ENCODE measurements at regions not wholly inside any gene's neighbourhood (a gene's known extent, or its start where the extent isn't known, plus 50 kb on each side); places are given as distances from the start of the nearest gene placed in this dataset.

DNA sequence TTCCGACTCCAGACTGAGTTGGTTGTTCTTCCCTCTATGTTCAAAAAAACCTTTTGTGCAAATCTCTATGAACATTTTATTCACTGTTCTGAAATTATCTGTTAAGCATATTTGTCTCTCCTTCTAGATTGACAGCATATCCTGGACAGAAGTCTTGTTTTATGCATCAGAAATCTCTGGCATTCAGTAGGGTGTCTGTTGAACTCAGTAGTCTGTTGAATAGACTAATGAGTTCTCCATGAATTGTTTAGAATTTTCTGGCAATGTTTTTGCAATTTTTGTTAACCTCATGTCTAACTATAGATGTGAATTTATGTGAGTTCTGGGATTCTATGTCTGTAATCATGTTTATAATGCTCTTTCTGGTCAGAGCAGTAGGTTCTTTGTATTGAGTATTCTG lies 222.5 kb upstream of the KCNMB2 start:
- TF ChIP-seq, protein P1, sequence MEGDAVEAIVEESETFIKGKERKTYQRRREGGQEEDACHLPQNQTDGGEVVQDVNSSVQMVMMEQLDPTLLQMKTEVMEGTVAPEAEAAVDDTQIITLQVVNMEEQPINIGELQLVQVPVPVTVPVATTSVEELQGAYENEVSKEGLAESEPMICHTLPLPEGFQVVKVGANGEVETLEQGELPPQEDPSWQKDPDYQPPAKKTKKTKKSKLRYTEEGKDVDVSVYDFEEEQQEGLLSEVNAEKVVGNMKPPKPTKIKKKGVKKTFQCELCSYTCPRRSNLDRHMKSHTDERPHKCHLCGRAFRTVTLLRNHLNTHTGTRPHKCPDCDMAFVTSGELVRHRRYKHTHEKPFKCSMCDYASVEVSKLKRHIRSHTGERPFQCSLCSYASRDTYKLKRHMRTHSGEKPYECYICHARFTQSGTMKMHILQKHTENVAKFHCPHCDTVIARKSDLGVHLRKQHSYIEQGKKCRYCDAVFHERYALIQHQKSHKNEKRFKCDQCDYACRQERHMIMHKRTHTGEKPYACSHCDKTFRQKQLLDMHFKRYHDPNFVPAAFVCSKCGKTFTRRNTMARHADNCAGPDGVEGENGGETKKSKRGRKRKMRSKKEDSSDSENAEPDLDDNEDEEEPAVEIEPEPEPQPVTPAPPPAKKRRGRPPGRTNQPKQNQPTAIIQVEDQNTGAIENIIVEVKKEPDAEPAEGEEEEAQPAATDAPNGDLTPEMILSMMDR (IDR thresholded peaks at IDR 0.05; ENCODE audit: extremely low read depth in 1 of 2, insufficient read depth in 1 of 2, low read depth in 1 of 2, low read length in 2 of 2): no peak
- TF ChIP-seq POLR2AphosphoS5 (IDR thresholded peaks at IDR 0.05; ENCODE audit: insufficient read depth, low read depth, low read length): no peak
- TF ChIP-seq FOS (IDR thresholded peaks at IDR 0.05; ENCODE audit: borderline replicate concordance, insufficient read depth, low read length): no peak
